ENCODE measurements at regions not wholly inside any gene's neighbourhood (a gene's known extent, or its start where the extent isn't known, plus 50 kb on each side); places are given as distances from the start of the nearest gene placed in this dataset.
A peak's percentile ranks its signal among the peaks of the same experiment; 100 is the strongest.

GRCh38 chr5:152188251-152188650, 216.8 kb downstream of the NMUR2 start:
- Histone ChIP-seq H3K36me3 (ENCODE audit: control insufficient read depth, insufficient read depth, low read length) (no peaks in the 10 kb centered on the region), H3K27me3 (ENCODE audit: control insufficient read depth, insufficient read depth, low read length) (no peaks in the 10 kb centered on the region), H3K4me3 (ENCODE audit: low read depth, low read length) (no peak overlapping the region)
- no peak for FAIRE-seq
- DNase-seq (ENCODE audit: low read depth) = no peak
- TF ChIP-seq, protein P1, sequence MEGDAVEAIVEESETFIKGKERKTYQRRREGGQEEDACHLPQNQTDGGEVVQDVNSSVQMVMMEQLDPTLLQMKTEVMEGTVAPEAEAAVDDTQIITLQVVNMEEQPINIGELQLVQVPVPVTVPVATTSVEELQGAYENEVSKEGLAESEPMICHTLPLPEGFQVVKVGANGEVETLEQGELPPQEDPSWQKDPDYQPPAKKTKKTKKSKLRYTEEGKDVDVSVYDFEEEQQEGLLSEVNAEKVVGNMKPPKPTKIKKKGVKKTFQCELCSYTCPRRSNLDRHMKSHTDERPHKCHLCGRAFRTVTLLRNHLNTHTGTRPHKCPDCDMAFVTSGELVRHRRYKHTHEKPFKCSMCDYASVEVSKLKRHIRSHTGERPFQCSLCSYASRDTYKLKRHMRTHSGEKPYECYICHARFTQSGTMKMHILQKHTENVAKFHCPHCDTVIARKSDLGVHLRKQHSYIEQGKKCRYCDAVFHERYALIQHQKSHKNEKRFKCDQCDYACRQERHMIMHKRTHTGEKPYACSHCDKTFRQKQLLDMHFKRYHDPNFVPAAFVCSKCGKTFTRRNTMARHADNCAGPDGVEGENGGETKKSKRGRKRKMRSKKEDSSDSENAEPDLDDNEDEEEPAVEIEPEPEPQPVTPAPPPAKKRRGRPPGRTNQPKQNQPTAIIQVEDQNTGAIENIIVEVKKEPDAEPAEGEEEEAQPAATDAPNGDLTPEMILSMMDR (IDR thresholded peaks at IDR 0.05; ENCODE audit: insufficient read depth, low read length, severe bottlenecking) = no peak

DNA sequence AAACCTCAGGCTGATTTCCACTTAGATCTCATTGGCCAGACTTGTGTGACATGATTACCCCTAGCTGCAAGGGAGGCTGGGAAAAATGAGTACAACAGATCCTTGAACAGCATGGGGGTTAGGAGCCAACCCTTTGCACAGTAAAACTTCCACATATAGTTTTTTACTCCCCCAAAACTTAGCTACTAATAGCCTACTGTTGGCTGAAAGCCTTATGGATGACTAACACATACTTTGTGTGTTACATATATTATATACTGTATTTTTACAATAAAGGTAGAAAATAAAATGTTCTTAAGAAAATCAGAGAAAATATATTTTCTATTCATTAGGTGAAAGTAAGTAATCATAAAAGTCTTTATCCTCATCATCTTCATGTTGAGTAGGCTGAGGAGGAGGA, 217.4 kb downstream of the NMUR2 start:
- no peaks in the 10 kb centered on the region for H3K36me3 ChIP-seq (ENCODE audit: control insufficient read depth, insufficient read depth, low read length)
- FAIRE-seq (no peak), DNase-seq (ENCODE audit: low read depth) (no peak)
- TF ChIP-seq, protein P1 (IDR thresholded peaks at IDR 0.05; ENCODE audit: insufficient read depth, low read length, severe bottlenecking) = no peak
- no peak overlapping the region for H3K4me3 ChIP-seq (ENCODE audit: low read depth, low read length)
- H3K27me3 ChIP-seq (ENCODE audit: control insufficient read depth, insufficient read depth, low read length) = no peaks in the 10 kb centered on the region

- Histone ChIP-seq H3K27me3 (ENCODE audit: control insufficient read depth, insufficient read depth, low read length) (no peaks in the 10 kb centered on the region), H3K4me3 (ENCODE audit: low read depth, low read length) (no peak overlapping the region), H3K36me3 (ENCODE audit: control insufficient read depth, insufficient read depth, low read length) (no peaks in the 10 kb centered on the region)
- TF ChIP-seq, protein P1 (IDR thresholded peaks at IDR 0.05; ENCODE audit: insufficient read depth, low read length, severe bottlenecking) = no peak
- no peak for DNase-seq (ENCODE audit: low read depth)
- no peak for FAIRE-seq
Measured at GRCh38 chr5:152185547-152186245, 219.4 kb downstream of the NMUR2 start.

GRCh38 chr5:152184266-152184665, 220.8 kb downstream of the NMUR2 start:
- TF ChIP-seq, protein P1 (IDR thresholded peaks at IDR 0.05; ENCODE audit: insufficient read depth, low read length, severe bottlenecking) = no peak
- H3K4me3 ChIP-seq (ENCODE audit: low read depth, low read length) = no peak overlapping the region
- FAIRE-seq = no peak
- H3K27me3 ChIP-seq (ENCODE audit: control insufficient read depth, insufficient read depth, low read length) = no peaks in the 10 kb centered on the region
- H3K36me3 ChIP-seq (ENCODE audit: control insufficient read depth, insufficient read depth, low read length) = no peaks in the 10 kb centered on the region
- DNase-seq (ENCODE audit: low read depth) = no peak

- FAIRE-seq (no peak), DNase-seq (ENCODE audit: low read depth) (peak; percentile 21)
- Histone ChIP-seq H3K27me3 (ENCODE audit: control insufficient read depth, insufficient read depth, low read length) (no peaks in the 10 kb centered on the region), H3K4me3 (ENCODE audit: low read depth, low read length) (no peak overlapping the region), H3K36me3 (ENCODE audit: control insufficient read depth, insufficient read depth, low read length) (no peaks in the 10 kb centered on the region)
- TF ChIP-seq, protein P1 (IDR thresholded peaks at IDR 0.05; ENCODE audit: insufficient read depth, low read length, severe bottlenecking) = no peak
Measured at GRCh38 chr5:152181461-152181860, 223.6 kb downstream of the NMUR2 start.

DNA sequence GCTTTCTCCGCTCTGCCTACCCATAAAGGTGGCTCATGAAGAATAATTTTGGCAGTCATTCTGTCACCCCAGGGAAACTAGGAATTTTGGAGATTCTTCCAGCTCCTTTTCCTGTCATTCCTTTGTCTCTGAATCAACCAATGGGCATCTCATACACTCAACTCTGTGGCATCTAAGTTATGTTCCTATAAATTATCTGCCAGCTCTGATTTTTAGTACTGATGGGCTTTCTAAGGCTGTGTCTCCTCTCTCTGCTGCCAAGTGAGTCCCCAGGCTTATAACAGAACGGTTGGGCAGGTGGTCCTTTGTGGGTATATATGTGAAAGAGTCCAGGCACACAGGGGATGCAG, 226.8 kb downstream of the NMUR2 start:
- H3K4me3 ChIP-seq (ENCODE audit: low read depth, low read length) = no peak overlapping the region
- TF ChIP-seq, protein P1 (IDR thresholded peaks at IDR 0.05; ENCODE audit: insufficient read depth, low read length, severe bottlenecking) = no peak
- no peak for FAIRE-seq
- H3K27me3 ChIP-seq (ENCODE audit: control insufficient read depth, insufficient read depth, low read length) = no peaks in the 10 kb centered on the region
- no peak for DNase-seq (ENCODE audit: low read depth)
- H3K36me3 ChIP-seq (ENCODE audit: control insufficient read depth, insufficient read depth, low read length) = no peaks in the 10 kb centered on the region

Data from bronchial epithelial cell (primary cell).